K562 (cell line): ENCODE measurements at regions not wholly inside any gene's neighbourhood (a gene's known extent, or its start where the extent isn't known, plus 50 kb on each side); places are given as distances from the start of the nearest gene placed in this dataset.

Experiments
- ATAC-seq: fragments of 200-7000 bp; cut with Tn5 transposase; 3 replicates; pipeline ENCODE4 v1.9.1; 2020; ENCODE audit warnings: moderate library complexity
- BruUV-seq: library from RNA; stranded (reverse); fragments of 400-500 nt; replicated peaks from 2 replicates; lab custom pipeline; 2021; lab: Mats Ljungman, UMichigan
- CTCF ChIA-PET: fragments of 300-600 bp; formaldehyde crosslinking; extraction: SDS; loops from one replicate; lab custom pipeline; 2021; ENCODE audit warnings: low intra/inter-chr PET ratio; lab: Yijun Ruan, JAX
- POLR2A ChIA-PET: fragments of 300-600, 350-650 bp; sonication (Branson Sonifier 250); formaldehyde crosslinking; extraction: SDS; loops from one replicate; lab custom pipeline; 2021; ENCODE audit warnings: antibody characterized with exemption, inconsistent platforms; lab: Yijun Ruan, JAX
- DNase-seq, 4 experiments: peaks; one replicate each; pipeline versions ENCODE4 v3.0.0 to v3.0.0-alpha.2; 2011 to 2018; ENCODE audit warnings: low spot score in 3 of 4, mixed read lengths in 3 of 4; ENCODE audit errors: extremely low read depth in 1 of 4
- FAIRE-seq: peaks from 2 replicates; lab custom pipeline; 2011; peaks lifted over from hg19 to GRCh38; lab: Jason Lieb, UNC
- H2AFZ ChIP-seq: 2 replicates; pipeline ENCODE4 v1.6.0; 2011; ENCODE audit warnings: low read depth, low read length, control low read depth, inconsistent platforms
- H3K27ac ChIP-seq: fragments of 200-600 bp; 3 replicates; pipeline ENCODE4 v1.8.0; 2011; ENCODE audit warnings: low read depth, mild to moderate bottlenecking, control low read depth, inconsistent platforms, low read length, moderate library complexity, mixed read lengths; ENCODE audit errors: extremely low read depth
- H3K27me3 ChIP-seq, 2 experiments: fragments of 300-600 bp in 1 of 2; 2 replicates in 1 of 2; 3 replicates in 1 of 2; pipeline versions ENCODE4 v1.6.0 to v1.8.0; 2011; ENCODE audit warnings: inconsistent platforms in 2 of 2, low read length in 2 of 2, mild to moderate bottlenecking in 1 of 2, mixed read lengths in 1 of 2, moderate library complexity in 1 of 2; ENCODE audit not compliant: control insufficient read depth in 2 of 2, insufficient read depth in 2 of 2
- H3K36me3 ChIP-seq: fragments of 300-600 bp; 3 replicates; pipeline ENCODE4 v1.8.0; 2011; ENCODE audit warnings: mild to moderate bottlenecking, low read length, inconsistent platforms; ENCODE audit not compliant: control insufficient read depth, insufficient read depth
- H3K4me1 ChIP-seq, 2 experiments: fragments of 200-600 bp in 1 of 2; replicated peaks in 1 of 2; 2 replicates in 1 of 2; 3 replicates in 1 of 2; pipeline versions ENCODE4 v1.5.1 to v1.8.0; 2011; ENCODE audit warnings: inconsistent platforms in 2 of 2, low read length in 2 of 2, mild to moderate bottlenecking in 1 of 2, mixed read lengths in 1 of 2, moderate library complexity in 1 of 2; ENCODE audit not compliant: control insufficient read depth in 2 of 2, insufficient read depth in 2 of 2
- H3K4me2 ChIP-seq: 2 replicates; pipeline ENCODE4 v1.6.1; 2011; ENCODE audit warnings: low read length, control low read depth, inconsistent platforms, mixed read lengths; ENCODE audit not compliant: insufficient read depth
- H3K4me3 ChIP-seq: fragments of 200-600 bp; sonication (generic), shearing (Covaris generic); 2 replicates; pipeline ENCODE4 v1.5.1; 2016; ENCODE audit warnings: control low read depth, inconsistent platforms
- H3K79me2 ChIP-seq: fragments of 200-600 bp; 3 replicates; pipeline ENCODE4 v1.8.0; 2011; ENCODE audit warnings: low read length, inconsistent platforms; ENCODE audit not compliant: control insufficient read depth, insufficient read depth
- H3K9ac ChIP-seq, 2 experiments: 2 replicates each; pipeline versions ENCODE4 v1.6.0 to v1.6.1; 2011; ENCODE audit warnings: low read depth in 2 of 2, low read length in 2 of 2, control low read depth in 1 of 2, inconsistent platforms in 1 of 2, mild to moderate bottlenecking in 1 of 2, mixed read lengths in 1 of 2; ENCODE audit not compliant: insufficient read depth in 1 of 2
- H3K9me1 ChIP-seq: one replicate; pipeline ENCODE4 v1.6.0; 2011; ENCODE audit warnings: inconsistent platforms, mild to moderate bottlenecking, low read length, moderate library complexity; ENCODE audit not compliant: control insufficient read depth, insufficient read depth
- H3K9me3 ChIP-seq: replicated peaks from 2 replicates; pipeline ENCODE4 v1.5.1; 2011; ENCODE audit warnings: low read depth, low read length, inconsistent platforms; ENCODE audit not compliant: control insufficient read depth, insufficient read depth
- H4K20me1 ChIP-seq: replicated peaks from 2 replicates; pipeline ENCODE4 v1.6.1; 2011; ENCODE audit warnings: low read length, inconsistent platforms, mixed read lengths; ENCODE audit not compliant: control insufficient read depth, insufficient read depth
- CBFA2T3 ChIP-seq: fragments of 450-650 bp; IDR thresholded peaks from 2 replicates; pipeline ENCODE4 v1.6.1; 2017
- ERF ChIP-seq: fragments of 450-650 bp; formaldehyde crosslinking; IDR thresholded peaks from 2 replicates; pipeline ENCODE4 v1.4.0; 2020; ENCODE audit warnings: mild to moderate bottlenecking, mixed read lengths
- LEF1 ChIP-seq: fragments of 450-650 bp; IDR thresholded peaks from 2 replicates; pipeline ENCODE4 v1.6.1; 2016; ENCODE audit warnings: mild to moderate bottlenecking
- SETDB1 ChIP-seq: IDR thresholded peaks from one replicate; pipeline ENCODE4 v1.6.1; 2012; ENCODE audit warnings: low read length, control low read depth, inconsistent platforms
- SIN3A ChIP-seq, 2 experiments: fragments of 150-350 bp in 1 of 2; IDR thresholded peaks; 2 replicates each; pipeline ENCODE4 v1.6.1; 2011 to 2016; ENCODE audit warnings: borderline replicate concordance in 2 of 2, low read depth in 2 of 2, low read length in 2 of 2, mild to moderate bottlenecking in 2 of 2, moderate library complexity in 2 of 2; ENCODE audit not compliant: control insufficient read depth in 1 of 2
- STAT5B ChIP-seq: fragments of 250-450 bp; sonication (Bioruptor Pico); IDR thresholded peaks from 2 replicates; pipeline ENCODE4 v1.8.0; 2021; ENCODE audit warnings: mild to moderate bottlenecking, inconsistent platforms
- ZNF507 ChIP-seq: conservative IDR thresholded peaks from 2 replicates; pipeline ENCODE4 v1.6.1; 2017; ENCODE audit warnings: missing genetic modification characterization, missing compliant biosample characterization
- ZNF699 ChIP-seq: fragments of 250-450 bp; sonication (Bioruptor Pico); IDR thresholded peaks from 2 replicates; pipeline ENCODE4 v1.8.0; 2021; ENCODE audit warnings: mild to moderate bottlenecking, moderate library complexity; ENCODE audit not compliant: insufficient replicate concordance
- WGBS: fragments of 100-300 bp; shearing (Covaris generic); methylation state at CpG from one replicate; pipeline ENCODE4 v1.1.6; 2016; ENCODE audit warnings: low coverage, mixed read lengths; ENCODE audit not compliant: insufficient coverage; ENCODE audit errors: missing lambda C conversion rate; 5-methylcytosine and 5-hydroxymethylcytosine counted together
- in situ Hi-C: fragments of 300-500 bp; cut with MboI; formaldehyde crosslinking; loops from 4 replicates; pipeline ENCODE4 v1.15.0; 2018; ENCODE audit warnings: inconsistent platforms, mixed read lengths
- intact Hi-C: fragments of 100-400 bp; cut with micrococcal nuclease; formaldehyde crosslinking; loops from 2 replicates; pipeline ENCODE4 v1.14.2; 2022

- no peak for DNase-seq
- Histone ChIP-seq H3K4me2 (no peak overlapping the region), H3K27me3 (no peaks in the 10 kb centered on the region), H3K36me3 (no peaks in the 10 kb centered on the region), H3K9me3 (no peaks in the 10 kb centered on the region), H3K79me2 (no peaks in the 10 kb centered on the region), H3K4me3 (no peak overlapping the region), H3K27ac (no peak overlapping the region), H2AFZ (peak overlapping the region; percentile 72), H3K9ac (no peak overlapping the region), H4K20me1 (no peaks in the 10 kb centered on the region), H3K4me1 (peaks cover 0 to 7% of the 10 kb centered on the region in 2 experiments; a peak in 2 of 5 replicates), H3K9me1 (no peaks in the 10 kb centered on the region)
- no TSS peak for BruUV-seq
- TF ChIP-seq ZNF699 (no peak), SIN3A (IDR thresholded peaks at IDR 0.05; ENCODE audit: borderline replicate concordance in 2 of 2, control insufficient read depth in 1 of 2, low read depth in 2 of 2, low read length in 2 of 2) (no peak), STAT5B (CRISPR knock-in tag) (no peak), ERF (CRISPR knock-in tag) (no peak), CBFA2T3 (no peak), SETDB1 (no peak), ZNF507 (no peak), LEF1 (no peak)
- intact Hi-C loops, result no loop called here
- FAIRE-seq, result no peak
- POLR2A ChIA-PET, result no interaction called here
- CTCF ChIA-PET, result no interaction called here
- WGBS, result 62% methylated on average over 5 of the region's 5 CpGs
- no peak for ATAC-seq
- in situ Hi-C loops, result no loop called here
Observed at GRCh38 chr4:184548316-184548647, 73.9 kb upstream of the IRF2 start.
